Uterus (tissue), 3 donors: ENCODE measurements at regions not wholly inside any gene's neighbourhood (a gene's known extent, or its start where the extent isn't known, plus 50 kb on each side); places are given as distances from the start of the nearest gene placed in this dataset.

Experiments used
- DNase-seq, 2 donors: peaks; one replicate each; pipeline ENCODE4 v3.0.0-alpha.2; 2019 to 2020
- H3K27ac ChIP-seq, 2 donors: fragments of 200-600 bp; sonication (generic); 1 replicate in 1 of 2; 2 replicates in 1 of 2; pipeline ENCODE4 v1.5.1; 2016 to 2018
- H3K27me3 ChIP-seq, 2 donors: fragments of 200-600 bp; sonication (generic); one replicate each; pipeline ENCODE4 v1.5.1; 2018 to 2019; ENCODE audit warnings: control low read depth in 1 of 2
- H3K36me3 ChIP-seq, 2 donors: fragments of 200-600 bp; sonication (generic); one replicate each; pipeline ENCODE4 v1.5.1; 2019; ENCODE audit warnings: control low read depth in 1 of 2
- H3K4me1 ChIP-seq, 2 donors: fragments of 200-600 bp; sonication (generic); one replicate each; pipeline ENCODE4 v1.5.1; 2018 to 2019; ENCODE audit warnings: control low read depth in 1 of 2
- H3K4me3 ChIP-seq, 2 donors: fragments of 200-600 bp; sonication (generic); 1 replicate in 1 of 2; 2 replicates in 1 of 2; pipeline ENCODE4 v1.5.1; 2018 to 2019; ENCODE audit warnings: mild to moderate bottlenecking in 1 of 2
- H3K9me3 ChIP-seq, 2 donors: fragments of 200-600 bp; sonication (generic); one replicate each; pipeline ENCODE4 v1.5.1; 2019; ENCODE audit warnings: control low read depth in 1 of 2
- CTCF ChIP-seq, 4 experiments: fragments of 200-600 bp in 2 of 4; fragments of 450-650 bp in 2 of 4; sonication (generic) in 2 of 4; IDR thresholded peaks; one replicate each; pipeline ENCODE4 v1.5.1; 2016 to 2019; ENCODE audit warnings: antibody characterized with exemption in 4 of 4, mild to moderate bottlenecking in 2 of 4, moderate library complexity in 1 of 4
- POLR2A ChIP-seq, 2 donors: fragments of 450-650 bp; IDR thresholded peaks; one replicate each; pipeline ENCODE4 v1.6.1; 2016; ENCODE audit warnings: antibody characterized with exemption in 2 of 2, mild to moderate bottlenecking in 1 of 2, moderate library complexity in 1 of 2
- intact Hi-C: fragments of 100-400 bp; cut with DNase I; formaldehyde crosslinking; loops from one replicate; pipeline ENCODE4 v1.15.1; 2023; ENCODE audit warnings: low total_unique reads
- donor health status: DM: yes; HTN: yes; CAD: no.

- Histone ChIP-seq H3K36me3 (no peaks in the 10 kb centered on the region), H3K9me3 (no peaks in the 10 kb centered on the region), H3K4me1 (no peaks in the 10 kb centered on the region), H3K27ac (no peak overlapping the region), H3K4me3 (no peak overlapping the region), H3K27me3 (no peaks in the 10 kb centered on the region)
- no peak for DNase-seq
- TF ChIP-seq CTCF (IDR thresholded peaks at IDR 0.05) (no peak), POLR2A (IDR thresholded peaks at IDR 0.05) (no peak)
- intact Hi-C loops = no loop called here
These were observed 470.1 kb upstream of the PLXNA2 start for GRCh38 chr1:208714323-208714722.

- Histone ChIP-seq H3K27ac (no peak overlapping the region), H3K27me3 (no peaks in the 10 kb centered on the region), H3K36me3 (no peaks in the 10 kb centered on the region), H3K4me3 (no peak overlapping the region), H3K9me3 (peaks cover 0 to 2% of the 10 kb centered on the region in 2 donors), H3K4me1 (no peaks in the 10 kb centered on the region)
- DNase-seq = no peak
- TF ChIP-seq POLR2A (IDR thresholded peaks at IDR 0.05) = no peak
- no peak for TF ChIP-seq CTCF (IDR thresholded peaks at IDR 0.05)
- intact Hi-C loops = no loop called here
These were observed 473.3 kb upstream of the PLXNA2 start for GRCh38 chr1:208717525-208717924.

- H3K4me3 ChIP-seq = no peak overlapping the region
- no peak overlapping the region for H3K27ac ChIP-seq
- DNase-seq = no peak
- H3K4me1 ChIP-seq = no peaks in the 10 kb centered on the region
- intact Hi-C loops = no loop called here
- TF ChIP-seq POLR2A (IDR thresholded peaks at IDR 0.05) (no peak), CTCF (IDR thresholded peaks at IDR 0.05) (no peak)
- no peaks in the 10 kb centered on the region for H3K36me3 ChIP-seq
- H3K9me3 ChIP-seq = peaks cover 0 to 9% of the 10 kb centered on the region in 2 donors
- H3K27me3 ChIP-seq = no peaks in the 10 kb centered on the region
These were observed 478.4 kb upstream of the PLXNA2 start for GRCh38 chr1:208722592-208722991.

- intact Hi-C loops = no loop called here
- DNase-seq = no peak
- H3K4me3 ChIP-seq = no peak overlapping the region
These were observed 479.9 kb upstream of the PLXNA2 start for GRCh38 chr1:208724079-208724478.

GRCh38 chr1:208728815-208729214 is 484.6 kb upstream of the PLXNA2 start:
- no peak overlapping the region for H3K4me3 ChIP-seq
- no peaks in the 10 kb centered on the region for H3K4me1 ChIP-seq
- no peaks in the 10 kb centered on the region for H3K36me3 ChIP-seq
- H3K9me3 ChIP-seq = no peaks in the 10 kb centered on the region
- no peaks in the 10 kb centered on the region for H3K27me3 ChIP-seq
- no peak overlapping the region for H3K27ac ChIP-seq
- intact Hi-C loops = no loop called here
- no peak for DNase-seq
- TF ChIP-seq POLR2A (IDR thresholded peaks at IDR 0.05) = no peak
- no peak for TF ChIP-seq CTCF (IDR thresholded peaks at IDR 0.05)

More at GRCh38 chr1:208724079-208724478, 479.9 kb upstream of the PLXNA2 start:
- no peak for TF ChIP-seq POLR2A (IDR thresholded peaks at IDR 0.05)
- no peak for TF ChIP-seq CTCF (IDR thresholded peaks at IDR 0.05)
- Histone ChIP-seq H3K27me3 (no peaks in the 10 kb centered on the region), H3K4me1 (no peaks in the 10 kb centered on the region), H3K36me3 (no peaks in the 10 kb centered on the region), H3K27ac (no peak overlapping the region), H3K9me3 (peaks cover 0 to 9% of the 10 kb centered on the region in 2 donors)
